Activated CD8-positive, alpha-beta T cell treated with anti-CD3 and anti-CD28 coated beads for 36 hours (primary cell): ENCODE measurements at regions not wholly inside any gene's neighbourhood (a gene's known extent, or its start where the extent isn't known, plus 50 kb on each side); places are given as distances from the start of the nearest gene placed in this dataset.
"Not testable (repeated sequence)": the region's sequence is repeated elsewhere in the genome, so short reads cannot be mapped to it uniquely, and the experiment has no call there.

Experiments
- ATAC-seq: fragments of 200-7000 bp; cut with Tn5 transposase; one replicate; pipeline ENCODE4 v1.10.0; 2021; ENCODE audit warnings: mild to moderate bottlenecking, moderate library complexity
- CTCF ChIA-PET: fragments of 350-600 bp; sonication (Branson Sonifier 250); formaldehyde crosslinking; loops from one replicate; lab custom pipeline; 2021; ENCODE audit warnings: antibody characterized with exemption; lab: Charles Lee
- POLR2A ChIA-PET: fragments of 350-600 bp; sonication (Branson Sonifier 250); formaldehyde crosslinking; loops from one replicate; lab custom pipeline; 2021; ENCODE audit warnings: antibody characterized with exemption; lab: Charles Lee
- DNase-seq: peaks from one replicate; pipeline ENCODE4 v3.0.0-alpha.2; 2020
- H3K27ac Mint-ChIP-seq: one replicate; pipeline ENCODE4 v1.8.0; 2021; ENCODE audit warnings: mild to moderate bottlenecking, mixed read lengths
- H3K27me3 Mint-ChIP-seq: one replicate; pipeline ENCODE4 v1.8.0; 2021; ENCODE audit warnings: mixed read lengths
- H3K36me3 Mint-ChIP-seq: one replicate; pipeline ENCODE4 v1.8.0; 2021; ENCODE audit warnings: low read depth, mixed read lengths
- H3K4me1 Mint-ChIP-seq: one replicate; pipeline ENCODE4 v1.8.0; 2021; ENCODE audit warnings: low read depth, mixed read lengths
- H3K4me3 Mint-ChIP-seq: one replicate; pipeline ENCODE4 v1.8.0; 2021; ENCODE audit warnings: mild to moderate bottlenecking, moderate library complexity, mixed read lengths
- H3K9me3 Mint-ChIP-seq: one replicate; pipeline ENCODE4 v1.8.0; 2021; ENCODE audit warnings: mixed read lengths
- intact Hi-C: fragments of 100-400 bp; cut with micrococcal nuclease; formaldehyde crosslinking; loops from one replicate; pipeline ENCODE4 v1.10.0; 2022
- TF ChIP-seq, protein P1 (sequence below): fragments of 200-600 bp; IDR thresholded peaks from one replicate; pipeline ENCODE4 v1.8.0; 2022; ENCODE audit warnings: antibody characterized with exemption, mild to moderate bottlenecking

DNA sequence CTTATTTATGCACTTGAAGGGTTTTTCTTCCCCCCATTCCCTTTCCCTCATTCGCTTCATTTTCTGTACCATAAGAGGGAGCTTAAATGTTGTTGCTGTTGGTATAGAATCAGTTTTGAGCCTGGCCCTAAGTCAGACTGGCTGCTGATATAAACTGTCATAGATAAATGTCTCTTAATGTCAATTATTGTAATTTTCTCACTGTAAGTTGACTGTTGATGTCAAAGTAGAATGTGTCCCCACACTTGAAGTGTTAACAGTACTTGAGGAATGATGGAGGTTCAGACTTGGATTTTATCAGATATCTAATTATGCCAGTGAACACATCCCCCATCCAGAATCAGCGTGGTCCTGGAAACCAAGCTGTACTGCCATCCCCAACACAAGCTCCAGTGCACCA, 87.8 kb downstream of the PRR15 start:
- TF ChIP-seq, protein P1, sequence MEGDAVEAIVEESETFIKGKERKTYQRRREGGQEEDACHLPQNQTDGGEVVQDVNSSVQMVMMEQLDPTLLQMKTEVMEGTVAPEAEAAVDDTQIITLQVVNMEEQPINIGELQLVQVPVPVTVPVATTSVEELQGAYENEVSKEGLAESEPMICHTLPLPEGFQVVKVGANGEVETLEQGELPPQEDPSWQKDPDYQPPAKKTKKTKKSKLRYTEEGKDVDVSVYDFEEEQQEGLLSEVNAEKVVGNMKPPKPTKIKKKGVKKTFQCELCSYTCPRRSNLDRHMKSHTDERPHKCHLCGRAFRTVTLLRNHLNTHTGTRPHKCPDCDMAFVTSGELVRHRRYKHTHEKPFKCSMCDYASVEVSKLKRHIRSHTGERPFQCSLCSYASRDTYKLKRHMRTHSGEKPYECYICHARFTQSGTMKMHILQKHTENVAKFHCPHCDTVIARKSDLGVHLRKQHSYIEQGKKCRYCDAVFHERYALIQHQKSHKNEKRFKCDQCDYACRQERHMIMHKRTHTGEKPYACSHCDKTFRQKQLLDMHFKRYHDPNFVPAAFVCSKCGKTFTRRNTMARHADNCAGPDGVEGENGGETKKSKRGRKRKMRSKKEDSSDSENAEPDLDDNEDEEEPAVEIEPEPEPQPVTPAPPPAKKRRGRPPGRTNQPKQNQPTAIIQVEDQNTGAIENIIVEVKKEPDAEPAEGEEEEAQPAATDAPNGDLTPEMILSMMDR: no peak
- DNase-seq (no peak), ATAC-seq (no peak)
- no peaks in the 10 kb centered on the region for H3K9me3 Mint-ChIP-seq
- no peaks in the 10 kb centered on the region for H3K27me3 Mint-ChIP-seq
- ChIA-PET POLR2A (no interaction called here), CTCF (no interaction called here)
- intact Hi-C loops: no loop called here
- H3K36me3 Mint-ChIP-seq: no peaks in the 10 kb centered on the region
- H3K4me1 Mint-ChIP-seq: no peaks in the 10 kb centered on the region
- no peak overlapping the region for H3K27ac Mint-ChIP-seq
- H3K4me3 Mint-ChIP-seq: no peak overlapping the region

DNA sequence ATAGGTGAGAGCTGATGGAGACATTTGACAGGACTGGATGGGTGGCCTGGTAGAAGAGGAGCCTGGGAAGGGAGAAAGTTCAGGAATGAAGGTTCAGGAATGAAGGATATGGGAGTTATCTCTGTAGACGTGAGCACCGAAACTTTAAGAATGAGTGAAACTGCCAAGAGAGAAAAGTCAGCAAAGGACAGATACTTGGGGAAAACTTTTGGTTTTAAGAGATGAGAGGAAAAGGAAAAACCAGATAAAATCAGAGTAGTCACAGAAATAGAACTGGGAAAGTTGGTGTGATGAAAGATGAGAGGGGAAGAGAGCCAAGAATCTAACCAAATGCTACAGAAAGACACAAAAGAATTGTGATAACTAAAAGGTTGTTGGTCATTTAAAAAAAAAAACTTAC, 88.9 kb downstream of the PRR15 start:
- no peaks in the 10 kb centered on the region for H3K4me1 Mint-ChIP-seq
- H3K36me3 Mint-ChIP-seq: no peaks in the 10 kb centered on the region
- no peak for ATAC-seq
- no peak overlapping the region for H3K27ac Mint-ChIP-seq
- TF ChIP-seq, protein P1: no peak
- no peak overlapping the region for H3K4me3 Mint-ChIP-seq
- intact Hi-C loops: no loop called here
- no peaks in the 10 kb centered on the region for H3K9me3 Mint-ChIP-seq
- DNase-seq: no peak
- CTCF ChIA-PET: no interaction called here
- POLR2A ChIA-PET: no interaction called here
- H3K27me3 Mint-ChIP-seq: no peaks in the 10 kb centered on the region

DNA sequence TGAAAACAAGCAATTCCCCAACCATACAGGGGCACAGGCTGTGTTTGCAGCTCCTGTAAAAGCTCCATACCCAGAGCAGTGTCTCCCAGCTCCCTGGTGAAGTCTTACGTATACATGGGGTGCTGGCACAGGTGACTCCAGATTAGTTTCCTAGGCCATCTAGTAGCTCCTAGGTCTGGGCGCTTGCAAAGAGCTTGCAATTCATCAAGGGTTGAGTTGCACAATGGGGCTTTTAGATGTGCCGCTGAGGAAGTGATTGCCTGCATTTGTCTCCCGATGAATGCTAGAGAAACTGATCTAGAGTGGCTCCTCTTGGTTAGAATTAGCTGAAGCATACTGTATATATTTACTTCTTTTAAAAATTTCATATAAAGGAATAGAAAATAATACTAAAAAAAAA, 90.7 kb downstream of the PRR15 start:
- ATAC-seq: not testable (repeated sequence)

DNA sequence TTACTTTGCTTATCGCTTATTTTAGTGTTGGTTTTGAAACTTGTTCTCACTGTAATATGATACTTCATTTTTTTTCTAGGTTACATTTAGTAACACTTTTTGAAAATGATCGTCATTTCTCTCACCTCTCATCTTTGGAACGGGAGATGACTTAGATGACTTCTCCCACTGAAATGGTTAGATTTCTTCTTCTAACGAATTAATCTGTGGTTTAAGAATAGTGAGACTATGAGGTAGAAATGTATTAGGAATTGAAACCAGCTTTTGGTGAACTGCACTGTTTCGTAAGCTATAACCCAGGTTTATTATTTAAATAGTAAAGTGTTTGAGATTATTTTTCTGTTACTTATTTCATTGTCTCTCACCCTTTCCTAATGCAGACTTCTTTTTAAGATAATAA, 93.7 kb downstream of the PRR15 start:
- no peaks in the 10 kb centered on the region for H3K9me3 Mint-ChIP-seq
- intact Hi-C loops: no loop called here
- no peak overlapping the region for H3K27ac Mint-ChIP-seq
- ChIA-PET CTCF (no interaction called here), POLR2A (no interaction called here)
- H3K4me1 Mint-ChIP-seq: no peaks in the 10 kb centered on the region
- TF ChIP-seq, protein P1: no peak
- no peak overlapping the region for H3K4me3 Mint-ChIP-seq
- no peaks in the 10 kb centered on the region for H3K36me3 Mint-ChIP-seq
- no peaks in the 10 kb centered on the region for H3K27me3 Mint-ChIP-seq
- no peak for DNase-seq
- ATAC-seq: no peak

More for the DNA sequence above, 90.7 kb downstream of the PRR15 start:
- H3K27me3 Mint-ChIP-seq, intact Hi-C loops, DNase-seq, POLR2A ChIA-PET, H3K27ac Mint-ChIP-seq, H3K9me3 Mint-ChIP-seq, H3K36me3 Mint-ChIP-seq, H3K4me1 Mint-ChIP-seq, H3K4me3 Mint-ChIP-seq: not testable (repeated sequence)
- CTCF ChIA-PET: interaction anchor here (0.7 kb wide), 1 partner anchor 155 kb away, joined by 4 read pairs; no protein-coding TSS in a partner anchor

DNA sequence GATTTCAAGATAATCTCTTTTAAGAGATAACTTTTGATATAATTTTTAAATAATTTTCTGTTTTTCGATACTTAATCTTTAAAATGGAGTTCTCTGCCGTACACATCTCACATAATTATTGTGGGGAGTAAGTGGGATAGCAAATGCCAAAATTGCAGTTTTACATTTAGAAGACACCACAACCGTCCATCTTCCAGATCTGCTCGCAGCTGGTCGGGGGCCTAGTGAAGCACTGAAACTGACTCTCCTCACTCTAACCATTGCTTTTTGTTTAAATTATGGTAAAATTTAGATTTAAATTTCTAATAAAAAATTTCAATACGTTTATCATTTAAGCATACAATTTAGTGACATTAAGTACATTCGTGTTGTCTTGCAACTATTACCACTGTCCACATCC, 94.2 kb downstream of the PRR15 start:
- H3K4me1 Mint-ChIP-seq: no peaks in the 10 kb centered on the region
- H3K36me3 Mint-ChIP-seq: no peaks in the 10 kb centered on the region
- H3K9me3 Mint-ChIP-seq: no peaks in the 10 kb centered on the region
- TF ChIP-seq, protein P1: no peak
- no peaks in the 10 kb centered on the region for H3K27me3 Mint-ChIP-seq
- CTCF ChIA-PET: no interaction called here
- H3K4me3 Mint-ChIP-seq: no peak overlapping the region
- intact Hi-C loops: no loop called here
- H3K27ac Mint-ChIP-seq: no peak overlapping the region
- POLR2A ChIA-PET: no interaction called here
- DNase-seq (no peak), ATAC-seq (no peak)

DNA sequence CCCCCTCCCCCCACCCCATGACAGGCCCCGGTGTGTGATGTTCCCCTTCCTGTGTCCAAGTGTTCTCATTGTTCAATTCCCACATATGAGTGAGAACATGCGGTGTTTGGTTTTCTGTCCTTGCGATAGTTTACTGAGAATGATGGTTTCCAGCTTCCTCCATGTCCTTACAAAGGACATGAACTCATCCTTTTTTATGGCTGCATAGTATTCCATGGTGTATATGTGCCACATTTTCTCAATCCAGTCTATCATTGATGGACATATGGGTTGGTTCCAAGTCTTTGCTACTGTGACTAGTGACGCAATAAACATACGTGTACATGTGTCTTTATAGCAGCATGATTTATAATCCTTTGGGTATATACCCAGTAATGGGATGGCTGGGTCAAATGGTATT, 95.6 kb downstream of the PRR15 start:
- CTCF ChIA-PET, ATAC-seq, intact Hi-C loops, H3K4me3 Mint-ChIP-seq, H3K9me3 Mint-ChIP-seq, DNase-seq, H3K27me3 Mint-ChIP-seq, H3K4me1 Mint-ChIP-seq, H3K27ac Mint-ChIP-seq, POLR2A ChIA-PET, H3K36me3 Mint-ChIP-seq: not testable (repeated sequence)

DNA sequence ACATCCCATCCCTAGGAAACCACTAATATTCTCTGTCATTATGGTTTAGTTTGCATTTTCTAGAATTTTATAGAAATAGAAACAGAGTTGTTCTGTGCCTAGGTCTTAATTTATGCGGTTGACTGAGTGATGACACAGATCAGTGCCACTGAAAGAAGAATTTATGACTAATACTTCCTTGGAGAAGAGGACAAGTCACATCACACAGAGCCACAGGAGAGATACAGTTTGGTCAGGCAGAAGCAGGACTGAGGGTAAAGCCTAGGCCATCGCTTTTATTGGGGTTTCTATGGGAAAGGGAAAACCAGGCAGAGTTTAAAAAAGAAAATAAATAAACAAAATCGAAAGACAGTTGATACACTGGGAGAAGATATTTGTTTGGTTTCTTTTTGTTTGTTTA, 99.3 kb downstream of the PRR15 start:
- DNase-seq, CTCF ChIA-PET, intact Hi-C loops, ATAC-seq, H3K4me1 Mint-ChIP-seq, H3K27ac Mint-ChIP-seq, H3K9me3 Mint-ChIP-seq, H3K36me3 Mint-ChIP-seq, H3K27me3 Mint-ChIP-seq, H3K4me3 Mint-ChIP-seq, POLR2A ChIA-PET: not testable (repeated sequence)

DNA sequence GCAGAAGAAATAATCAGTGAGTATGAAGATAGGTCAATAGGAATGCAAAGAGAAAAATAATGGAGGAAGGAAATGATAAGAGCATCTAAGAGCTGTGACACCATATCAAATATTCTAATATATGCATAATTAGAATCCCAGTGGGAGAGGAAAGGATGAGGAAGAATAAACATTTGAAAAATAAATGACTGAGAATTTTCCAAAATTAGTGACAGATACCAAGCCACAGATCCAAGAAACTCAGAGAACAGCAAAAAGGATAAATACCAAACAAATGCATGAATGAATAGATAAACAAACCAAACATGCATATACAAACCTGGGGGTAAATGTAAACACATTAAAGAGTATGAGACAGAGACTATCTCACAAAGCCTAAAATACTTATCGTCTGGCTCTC, 101.4 kb downstream of the PRR15 start:
- ATAC-seq, H3K9me3 Mint-ChIP-seq, H3K27ac Mint-ChIP-seq, H3K4me3 Mint-ChIP-seq, H3K4me1 Mint-ChIP-seq, POLR2A ChIA-PET, H3K36me3 Mint-ChIP-seq, CTCF ChIA-PET, DNase-seq, intact Hi-C loops, H3K27me3 Mint-ChIP-seq: not testable (repeated sequence)

DNA sequence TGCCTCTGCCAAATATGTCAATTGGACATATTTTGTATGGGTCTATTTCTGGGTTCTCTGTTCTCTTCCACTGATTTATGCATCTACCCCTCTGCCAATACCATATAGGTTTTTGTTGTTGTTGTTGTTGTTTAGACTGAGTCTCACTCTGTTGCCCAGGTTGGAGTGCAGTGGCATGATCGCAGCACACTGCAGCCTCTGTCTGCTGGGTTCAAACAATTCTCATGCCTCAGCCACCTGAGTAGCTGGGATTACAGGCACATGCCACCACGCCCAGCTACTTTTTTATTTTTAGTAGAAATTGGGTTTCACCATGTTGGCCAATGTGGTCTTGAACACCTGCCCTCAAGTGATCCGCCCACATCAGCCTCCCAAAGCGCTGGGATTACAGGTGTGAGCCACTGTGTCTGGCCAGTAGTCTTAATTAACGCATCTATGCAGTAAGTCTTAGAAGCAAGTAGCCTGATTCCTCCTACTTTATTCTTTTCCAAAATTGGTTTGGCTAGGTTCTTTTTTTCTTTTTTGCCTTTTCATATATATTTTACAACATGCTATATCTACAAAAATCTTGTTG, 103.5 kb downstream of the PRR15 start:
- H3K4me3 Mint-ChIP-seq, intact Hi-C loops, H3K27me3 Mint-ChIP-seq, ATAC-seq, CTCF ChIA-PET, H3K36me3 Mint-ChIP-seq, DNase-seq, POLR2A ChIA-PET, H3K4me1 Mint-ChIP-seq, H3K9me3 Mint-ChIP-seq, H3K27ac Mint-ChIP-seq: not testable (repeated sequence)
